GM19025 (cell line): ENCODE measurements at regions not wholly inside any gene's neighbourhood (a gene's known extent, or its start where the extent isn't known, plus 50 kb on each side); places are given as distances from the start of the nearest gene placed in this dataset.
"Not testable (repeated sequence)": the region's sequence is repeated elsewhere in the genome, so short reads cannot be mapped to it uniquely, and the experiment has no call there.

Experiments used
- ATAC-seq: cut with Tn5 transposase; IDR thresholded peaks from one replicate; pipeline ENCODE4 v1.9.1; 2021; ENCODE audit warnings: mild to moderate bottlenecking, low read depth, moderate library complexity; ENCODE audit not compliant: unreplicated experiment

DNA sequence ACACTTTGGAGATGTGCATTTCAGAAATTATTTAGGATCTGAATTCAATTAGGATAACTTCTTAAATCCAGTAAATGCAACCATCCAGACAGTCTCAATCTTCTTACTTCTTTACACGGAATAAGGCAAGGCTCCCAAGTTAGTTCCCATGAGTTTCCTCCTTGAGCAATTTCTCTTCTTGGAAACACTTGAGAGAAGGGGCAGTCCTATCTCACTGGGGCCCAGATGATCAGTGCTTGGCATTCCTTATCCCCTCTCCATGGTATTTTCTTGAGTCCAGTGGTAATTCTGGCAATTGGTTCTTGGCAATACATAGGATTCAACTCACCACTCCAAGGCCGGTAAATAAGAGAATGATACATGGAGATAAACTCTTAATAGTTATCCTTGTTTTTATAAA is 87.1 kb upstream of the PTHLH start:
- ATAC-seq: no peak

- ATAC-seq: no peak
Measured at GRCh38 chr12:28060871-28061270, 88.3 kb upstream of the PTHLH start.

GRCh38 chr12:28063355-28063880 is 90.9 kb upstream of the PTHLH start:
- ATAC-seq: no peak

GRCh38 chr12:28065374-28065773 is 92.8 kb upstream of the PTHLH start:
- no peak for ATAC-seq

DNA sequence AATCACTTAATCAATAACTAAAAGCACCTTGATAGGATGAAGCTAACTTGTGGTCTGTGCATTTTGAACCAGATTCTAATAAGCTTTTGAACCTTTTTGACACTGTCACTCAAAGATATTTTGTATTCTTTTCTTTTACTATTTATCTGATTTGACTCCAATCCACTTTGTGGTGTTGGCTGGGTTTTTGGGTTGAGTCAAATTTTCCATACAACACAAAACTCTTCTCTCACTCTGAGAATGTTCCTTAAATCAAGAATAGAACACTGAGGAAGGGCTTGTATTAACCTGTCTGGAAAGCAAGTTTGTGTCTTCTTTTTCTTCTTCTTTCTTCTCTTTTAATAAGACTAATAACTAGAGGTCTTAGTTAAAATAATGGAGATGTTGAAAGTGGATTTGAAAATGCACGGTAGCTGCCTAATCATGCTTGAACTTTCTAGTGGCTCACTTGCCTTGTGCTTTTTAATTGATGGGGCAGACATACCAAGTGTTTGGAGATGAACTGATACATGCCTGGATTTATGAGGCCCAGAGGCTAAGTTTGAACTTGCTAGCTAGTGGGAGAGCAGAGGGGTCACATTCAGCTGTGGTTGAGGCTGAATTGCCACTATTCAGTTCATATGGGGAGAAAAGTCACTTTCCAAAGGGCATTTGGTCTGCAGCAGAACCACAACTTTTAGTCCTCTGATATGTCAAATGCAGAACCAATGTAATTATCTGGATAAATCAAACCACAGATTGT is 93.5 kb upstream of the PTHLH start:
- no peak for ATAC-seq

DNA sequence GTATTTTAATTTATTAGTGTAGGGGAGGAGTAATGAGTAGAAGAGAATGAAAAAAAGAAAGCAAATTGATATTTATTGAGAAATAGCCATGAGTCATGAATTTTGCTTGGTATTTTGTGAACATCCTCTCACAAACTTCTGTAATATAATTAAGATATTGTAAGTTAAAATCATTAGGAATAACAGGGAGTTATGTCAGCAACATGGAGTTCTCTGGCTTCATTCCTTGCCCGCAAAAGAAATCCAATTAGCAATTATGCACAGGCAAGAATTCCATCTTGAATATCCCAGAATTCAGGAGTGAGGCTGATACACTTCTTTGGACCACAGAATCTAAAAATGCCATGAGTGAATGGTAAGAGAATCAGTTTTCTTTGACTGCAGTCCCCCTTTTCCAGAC is 94.3 kb upstream of the PTHLH start:
- no peak for ATAC-seq

GRCh38 chr12:28068467-28068866 is 95.9 kb upstream of the PTHLH start:
- no peak for ATAC-seq

DNA sequence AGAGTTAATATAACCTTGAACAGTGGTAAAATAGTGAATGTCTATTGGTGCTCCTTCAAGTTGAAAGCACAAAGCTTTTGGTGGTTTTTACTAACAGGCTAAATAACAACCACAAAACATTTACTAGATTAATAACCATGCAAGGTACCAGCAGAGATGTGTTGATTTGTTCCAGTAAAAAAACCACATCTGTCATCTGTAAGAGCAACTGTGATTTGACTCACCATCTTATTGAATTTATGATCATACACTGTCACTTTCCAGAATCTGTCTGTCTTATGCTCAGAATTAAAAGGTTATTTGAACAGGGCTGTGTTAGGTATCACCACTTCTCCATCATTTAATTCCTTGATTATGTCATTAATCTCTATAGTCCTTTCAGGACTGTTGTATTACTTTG is 107.0 kb upstream of the PTHLH start:
- no peak for ATAC-seq

GRCh38 chr12:28082096-28082495 is 108.2 kb upstream of the CCDC91 start:
- no peak for ATAC-seq

GRCh38 chr12:28083840-28084678 is 106.2 kb upstream of the CCDC91 start:
- ATAC-seq: no peak

- ATAC-seq: peak; percentile 62
Measured at GRCh38 chr12:28086521-28087155, 103.6 kb upstream of the CCDC91 start.

DNA sequence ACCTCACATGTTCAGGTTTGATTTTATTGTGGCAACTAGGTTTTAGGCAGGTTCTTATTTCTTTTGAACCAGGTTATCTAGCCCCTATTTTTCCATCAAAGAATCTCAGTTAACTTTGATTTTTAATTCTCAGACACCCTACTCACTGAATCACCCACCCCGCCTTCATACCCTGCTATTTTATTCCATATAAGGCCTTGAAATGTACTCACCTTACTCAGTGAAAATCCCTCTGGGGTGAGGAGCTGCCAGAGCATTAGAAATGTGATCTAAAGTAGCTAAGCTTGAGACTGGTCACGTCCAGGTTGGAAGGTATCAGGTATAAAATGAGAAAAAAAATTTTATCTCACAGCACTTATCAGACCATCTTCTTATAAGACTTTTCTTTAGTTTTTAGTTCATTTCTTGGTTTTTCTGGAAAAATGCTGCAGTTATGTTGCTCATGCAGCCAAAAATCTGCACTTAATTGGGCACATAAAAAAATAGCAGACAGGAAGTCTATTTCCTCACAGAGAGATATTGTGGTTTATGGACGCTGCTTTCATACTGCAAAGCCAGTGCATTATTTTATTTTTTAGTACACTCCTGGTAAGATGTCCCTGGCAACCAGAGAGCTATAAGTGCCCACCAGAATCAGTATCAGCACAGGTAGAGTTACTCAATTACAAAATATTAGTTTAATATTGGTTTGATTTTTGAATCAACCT is 101.5 kb upstream of the CCDC91 start:
- no peak for ATAC-seq

- no peak for ATAC-seq
Measured at GRCh38 chr12:28089338-28089737, 100.9 kb upstream of the CCDC91 start.

- ATAC-seq: no peak
Measured at GRCh38 chr12:28090835-28091234, 99.4 kb upstream of the CCDC91 start.

GRCh38 chr12:28092396-28092795 is 97.9 kb upstream of the CCDC91 start:
- ATAC-seq: no peak

DNA sequence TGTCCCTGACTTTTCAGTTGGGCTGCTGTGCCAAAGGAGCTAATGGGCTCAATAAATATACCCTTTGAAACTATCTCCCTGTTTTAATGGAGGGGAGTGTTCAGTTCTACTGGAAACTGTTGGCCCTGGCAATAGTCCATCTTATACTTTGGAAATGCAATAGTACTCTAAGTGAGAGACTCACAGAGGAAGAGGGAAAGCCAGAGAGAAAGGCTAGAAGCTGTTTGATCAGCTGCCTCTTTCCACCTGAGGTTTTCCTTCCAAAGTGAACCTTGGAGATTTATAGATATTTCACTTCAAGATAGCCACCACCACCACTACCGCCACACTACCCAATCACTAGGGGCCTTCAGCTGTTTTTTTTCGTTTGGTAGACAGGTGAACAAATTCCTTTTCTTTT is 93.6 kb upstream of the CCDC91 start:
- no peak for ATAC-seq

- ATAC-seq: no peak
Measured at GRCh38 chr12:28097221-28097620, 93.0 kb upstream of the CCDC91 start.

DNA sequence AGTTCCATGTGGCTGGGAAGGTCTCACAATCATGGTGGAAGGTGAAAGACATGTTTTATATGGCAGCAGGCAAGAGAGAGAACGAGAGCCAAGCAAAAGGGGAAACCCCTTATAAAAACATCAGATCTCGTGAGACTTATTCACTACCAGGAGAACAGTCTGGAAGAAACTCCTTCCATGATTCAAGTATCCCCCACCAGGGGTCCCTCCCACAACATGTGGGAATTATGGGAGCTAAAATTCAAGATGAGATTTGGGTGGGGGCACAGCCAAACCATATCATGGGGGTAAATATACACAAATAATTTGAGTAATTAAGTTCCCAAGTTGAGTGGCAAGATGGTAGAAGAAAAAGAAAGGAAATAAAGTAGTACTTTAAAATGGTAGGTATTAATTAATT is 91.0 kb upstream of the CCDC91 start:
- not testable (repeated sequence) for ATAC-seq

DNA sequence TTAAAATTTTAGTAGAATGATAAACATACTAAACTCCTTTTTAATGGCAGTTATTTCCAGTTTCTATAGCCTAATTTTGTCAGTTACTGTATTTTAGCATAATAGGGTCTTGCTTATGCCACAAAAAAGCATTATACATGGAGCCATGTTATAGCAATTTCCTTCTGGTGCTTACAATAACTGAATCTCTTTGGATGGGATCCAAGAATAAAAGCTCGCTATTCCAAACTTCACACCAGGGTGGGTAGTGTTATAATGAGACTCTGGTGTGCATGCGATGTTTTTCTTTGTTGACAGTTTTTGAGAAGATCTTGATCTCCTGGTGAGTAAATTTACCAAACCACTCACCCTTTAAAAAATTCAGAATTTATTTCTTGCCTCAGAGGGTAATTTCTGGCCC is 90.4 kb upstream of the CCDC91 start:
- ATAC-seq: no peak

GRCh38 chr12:28100717-28101116 is 89.5 kb upstream of the CCDC91 start:
- no peak for ATAC-seq

GRCh38 chr12:28104316-28104715 is 85.9 kb upstream of the CCDC91 start:
- ATAC-seq: no peak
